ENCODE measurements at regions not wholly inside any gene's neighbourhood (a gene's known extent, or its start where the extent isn't known, plus 50 kb on each side); places are given as distances from the start of the nearest gene placed in this dataset.

DNA sequence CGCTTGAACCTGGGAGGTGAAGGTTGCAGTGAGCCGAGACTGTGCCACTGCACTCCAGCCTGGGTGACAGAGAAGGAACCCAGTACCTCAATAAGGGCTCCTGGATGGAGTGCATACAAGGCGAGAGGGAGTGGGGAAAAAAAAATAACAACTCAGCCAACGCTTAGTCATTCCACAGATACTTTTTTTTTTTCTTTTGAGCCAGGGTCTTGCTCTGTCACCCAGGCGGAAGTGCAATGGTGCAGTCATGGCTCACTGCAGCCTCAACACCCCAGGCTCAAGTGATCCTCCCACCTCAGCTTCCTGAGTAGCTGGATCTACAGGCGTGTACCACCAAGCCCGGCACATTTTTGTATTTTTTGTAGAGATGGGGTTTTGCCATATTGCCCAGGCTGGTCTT is 59.5 kb upstream of the GGTA1 start:
- Histone ChIP-seq H3K36me3 (ENCODE audit: control insufficient read depth in 4 of 4, insufficient read depth in 3 of 4, low read depth in 1 of 4, low read length in 3 of 4) (no peaks in the 10 kb centered on the region), H3K27me3 (ENCODE audit: control insufficient read depth in 4 of 4, insufficient read depth in 4 of 4, low read length in 3 of 4) (no peaks in the 10 kb centered on the region), H3K9ac (ENCODE audit: low read depth in 1 of 2, low read length in 2 of 2) (no peak overlapping the region), H3K9me3 (ENCODE audit: control insufficient read depth in 4 of 4, low read length in 3 of 4) (no peaks in the 10 kb centered on the region), H3K4me3 (ENCODE audit: low read depth in 1 of 3, low read length in 3 of 3) (no peak overlapping the region), H3K27ac (ENCODE audit: low read depth in 1 of 2, low read length in 2 of 2) (no peak overlapping the region), H3K4me1 (ENCODE audit: control insufficient read depth in 4 of 4, insufficient read depth in 4 of 4, low read length in 3 of 4) (peaks cover 0 to 13% (median 8%) of the 10 kb centered on the region in 4 donors)
- WGBS: 84% methylated on average over 7 of the region's 7 CpGs
- no peak for DNase-seq (ENCODE audit: low spot score)
- no peak for TF ChIP-seq RXRA (IDR thresholded peaks at IDR 0.05)

GRCh38 chr9:121560921-121561320 is 61.3 kb upstream of the GGTA1 start:
- H3K27ac ChIP-seq (ENCODE audit: low read depth in 1 of 2, low read length in 2 of 2): no peak overlapping the region
- H3K9ac ChIP-seq (ENCODE audit: low read depth in 1 of 2, low read length in 2 of 2): no peak overlapping the region
- 93% methylated on average over 11 of the region's 11 CpGs for WGBS
- peaks cover 0 to 13% (median 8%) of the 10 kb centered on the region in 4 donors for H3K4me1 ChIP-seq (ENCODE audit: control insufficient read depth in 4 of 4, insufficient read depth in 4 of 4, low read length in 3 of 4)
- TF ChIP-seq HNF4G (IDR thresholded peaks at IDR 0.05) (no peak), ATF3 (IDR thresholded peaks at IDR 0.05) (no peak), EGR1 (IDR thresholded peaks at IDR 0.05; ENCODE audit: low read depth in 2 of 2) (no peak), TAF1 (conservative IDR thresholded peaks at IDR 0.05) (no peak), SP1 (IDR thresholded peaks at IDR 0.05) (no peak), FOXA2 (IDR thresholded peaks at IDR 0.05) (no peak), ZBTB33 (IDR thresholded peaks at IDR 0.05) (no peak), FOXA1 (IDR thresholded peaks at IDR 0.05) (no peak), RXRA (IDR thresholded peaks at IDR 0.05) (no peak), YY1 (IDR thresholded peaks at IDR 0.05) (no peak), NR2F2 (IDR thresholded peaks at IDR 0.05) (no peak), RAD21 (IDR thresholded peaks at IDR 0.05) (no peak), HNF4A (conservative IDR thresholded peaks at IDR 0.05) (no peak)
- TF ChIP-seq, protein P1, sequence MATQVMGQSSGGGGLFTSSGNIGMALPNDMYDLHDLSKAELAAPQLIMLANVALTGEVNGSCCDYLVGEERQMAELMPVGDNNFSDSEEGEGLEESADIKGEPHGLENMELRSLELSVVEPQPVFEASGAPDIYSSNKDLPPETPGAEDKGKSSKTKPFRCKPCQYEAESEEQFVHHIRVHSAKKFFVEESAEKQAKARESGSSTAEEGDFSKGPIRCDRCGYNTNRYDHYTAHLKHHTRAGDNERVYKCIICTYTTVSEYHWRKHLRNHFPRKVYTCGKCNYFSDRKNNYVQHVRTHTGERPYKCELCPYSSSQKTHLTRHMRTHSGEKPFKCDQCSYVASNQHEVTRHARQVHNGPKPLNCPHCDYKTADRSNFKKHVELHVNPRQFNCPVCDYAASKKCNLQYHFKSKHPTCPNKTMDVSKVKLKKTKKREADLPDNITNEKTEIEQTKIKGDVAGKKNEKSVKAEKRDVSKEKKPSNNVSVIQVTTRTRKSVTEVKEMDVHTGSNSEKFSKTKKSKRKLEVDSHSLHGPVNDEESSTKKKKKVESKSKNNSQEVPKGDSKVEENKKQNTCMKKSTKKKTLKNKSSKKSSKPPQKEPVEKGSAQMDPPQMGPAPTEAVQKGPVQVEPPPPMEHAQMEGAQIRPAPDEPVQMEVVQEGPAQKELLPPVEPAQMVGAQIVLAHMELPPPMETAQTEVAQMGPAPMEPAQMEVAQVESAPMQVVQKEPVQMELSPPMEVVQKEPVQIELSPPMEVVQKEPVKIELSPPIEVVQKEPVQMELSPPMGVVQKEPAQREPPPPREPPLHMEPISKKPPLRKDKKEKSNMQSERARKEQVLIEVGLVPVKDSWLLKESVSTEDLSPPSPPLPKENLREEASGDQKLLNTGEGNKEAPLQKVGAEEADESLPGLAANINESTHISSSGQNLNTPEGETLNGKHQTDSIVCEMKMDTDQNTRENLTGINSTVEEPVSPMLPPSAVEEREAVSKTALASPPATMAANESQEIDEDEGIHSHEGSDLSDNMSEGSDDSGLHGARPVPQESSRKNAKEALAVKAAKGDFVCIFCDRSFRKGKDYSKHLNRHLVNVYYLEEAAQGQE (IDR thresholded peaks at IDR 0.05): no peak
- TF ChIP-seq, protein P2, sequence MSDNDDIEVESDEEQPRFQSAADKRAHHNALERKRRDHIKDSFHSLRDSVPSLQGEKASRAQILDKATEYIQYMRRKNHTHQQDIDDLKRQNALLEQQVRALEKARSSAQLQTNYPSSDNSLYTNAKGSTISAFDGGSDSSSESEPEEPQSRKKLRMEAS (IDR thresholded peaks at IDR 0.05): no peak
- H3K4me3 ChIP-seq (ENCODE audit: low read depth in 1 of 3, low read length in 3 of 3): no peak overlapping the region
- H3K27me3 ChIP-seq (ENCODE audit: control insufficient read depth in 4 of 4, insufficient read depth in 4 of 4, low read length in 3 of 4): no peaks in the 10 kb centered on the region
- H3K36me3 ChIP-seq (ENCODE audit: control insufficient read depth in 4 of 4, insufficient read depth in 3 of 4, low read depth in 1 of 4, low read length in 3 of 4): no peaks in the 10 kb centered on the region
- no peaks in the 10 kb centered on the region for H3K9me3 ChIP-seq (ENCODE audit: control insufficient read depth in 4 of 4, low read length in 3 of 4)
- no peak for DNase-seq (ENCODE audit: low spot score)

Measured in liver (tissue), 7 donors.